ENCODE measurements at regions not wholly inside any gene's neighbourhood (a gene's known extent, or its start where the extent isn't known, plus 50 kb on each side); places are given as distances from the start of the nearest gene placed in this dataset.

- Histone ChIP-seq H3K9me3 (ENCODE audit: control insufficient read depth, insufficient read depth, low read depth, low read length) (peaks cover 23% of the 10 kb centered on the region; the same call in 1 of the 2 replicates), H3K36me3 (ENCODE audit: control insufficient read depth, insufficient read depth, low read length) (no peaks in the 10 kb centered on the region), H3K4me1 (ENCODE audit: control insufficient read depth, insufficient read depth, low read length) (no peaks in the 10 kb centered on the region), H3K27ac (ENCODE audit: low read length) (peak overlapping the region; percentile 18; the same call in 1 of the 2 replicates), H3K4me3 (ENCODE audit: low read depth in 2 of 2, low read length in 2 of 2) (no peak overlapping the region), H3K27me3 (ENCODE audit: control insufficient read depth, insufficient read depth, low read length) (no peaks in the 10 kb centered on the region)
- no TSS peak for BruUV-seq (replicated peaks)
- CTCF ChIA-PET: no interaction called here
- ATAC-seq: no peak
- no peak for DNase-seq (ENCODE audit: low read depth, low spot score)
- POLR2A ChIA-PET: no interaction called here
- intact Hi-C loops (cut with micrococcal nuclease; ENCODE audit: unreplicated experiment): no loop called here
- in situ Hi-C loops (cut with HindIII; ENCODE audit: low pct_unique_long_range_greater_than_20kb, low sequenced_read_pairs): no loop called here
- no peak for TF ChIP-seq TCF7L2 (IDR thresholded peaks at IDR 0.05; ENCODE audit: low read depth, low read length)
- TF ChIP-seq POLR2AphosphoS5 (IDR thresholded peaks at IDR 0.05; ENCODE audit: low read depth, low read length): no peak
Observed at GRCh38 chr5:92429646-92430045, 1046.5 kb upstream of the ARRDC3 start.

GRCh38 chr5:92428415-92428814 is 1045.3 kb upstream of the ARRDC3 start:
- intact Hi-C loops (cut with micrococcal nuclease; ENCODE audit: unreplicated experiment) (no loop called here), in situ Hi-C loops (cut with HindIII; ENCODE audit: low pct_unique_long_range_greater_than_20kb, low sequenced_read_pairs) (no loop called here)
- no peak for DNase-seq (ENCODE audit: low read depth, low spot score)
- Histone ChIP-seq H3K36me3 (ENCODE audit: control insufficient read depth, insufficient read depth, low read length) (no peaks in the 10 kb centered on the region), H3K4me3 (ENCODE audit: low read depth in 2 of 2, low read length in 2 of 2) (no peak overlapping the region), H3K27ac (ENCODE audit: low read length) (no peak overlapping the region), H3K9me3 (ENCODE audit: control insufficient read depth, insufficient read depth, low read depth, low read length) (peaks cover 13% of the 10 kb centered on the region; the same call in 1 of the 2 replicates), H3K27me3 (ENCODE audit: control insufficient read depth, insufficient read depth, low read length) (no peaks in the 10 kb centered on the region), H3K4me1 (ENCODE audit: control insufficient read depth, insufficient read depth, low read length) (no peaks in the 10 kb centered on the region)
- TF ChIP-seq CTCF (IDR thresholded peaks at IDR 0.05): no peak
- TF ChIP-seq POLR2AphosphoS5 (IDR thresholded peaks at IDR 0.05; ENCODE audit: low read depth, low read length): no peak
- no peak for TF ChIP-seq REST (IDR thresholded peaks at IDR 0.05; ENCODE audit: insufficient read depth in 1 of 2, low read depth in 2 of 2, low read length in 1 of 2)
- no peak for TF ChIP-seq SIN3A (IDR thresholded peaks at IDR 0.05; ENCODE audit: borderline replicate concordance, insufficient read depth, low read depth, low read length)
- no peak for ATAC-seq
- POLR2A ChIA-PET: interaction anchor here (0.6 kb wide), 1 partner anchor 857 kb away, joined by 7 read pairs; no protein-coding TSS in a partner anchor
- BruUV-seq (replicated peaks): no TSS peak
- CTCF ChIA-PET: no interaction called here

GRCh38 chr5:92424785-92425426 is 1041.8 kb upstream of the ARRDC3 start:
- H3K4me1 ChIP-seq (ENCODE audit: control insufficient read depth, insufficient read depth, low read length): no peaks in the 10 kb centered on the region

More at GRCh38 chr5:92424785-92425426, 1041.8 kb upstream of the ARRDC3 start:
- intact Hi-C loops (cut with micrococcal nuclease; ENCODE audit: unreplicated experiment) (no loop called here), in situ Hi-C loops (cut with HindIII; ENCODE audit: low pct_unique_long_range_greater_than_20kb, low sequenced_read_pairs) (no loop called here)
- ATAC-seq (no peak), DNase-seq (ENCODE audit: low read depth, low spot score) (no peak)
- no peak for TF ChIP-seq TCF7L2 (IDR thresholded peaks at IDR 0.05; ENCODE audit: low read depth, low read length)
- TF ChIP-seq POLR2AphosphoS5 (IDR thresholded peaks at IDR 0.05; ENCODE audit: low read depth, low read length): no peak
- TF ChIP-seq SIN3A (IDR thresholded peaks at IDR 0.05; ENCODE audit: borderline replicate concordance, insufficient read depth, low read depth, low read length): no peak
- no peak for TF ChIP-seq REST (IDR thresholded peaks at IDR 0.05; ENCODE audit: insufficient read depth in 1 of 2, low read depth in 2 of 2, low read length in 1 of 2)
- TF ChIP-seq CTCF (IDR thresholded peaks at IDR 0.05): no peak
- Histone ChIP-seq H3K9me3 (ENCODE audit: control insufficient read depth, insufficient read depth, low read depth, low read length) (peaks cover 41% of the 10 kb centered on the region), H3K36me3 (ENCODE audit: control insufficient read depth, insufficient read depth, low read length) (no peaks in the 10 kb centered on the region), H3K27me3 (ENCODE audit: control insufficient read depth, insufficient read depth, low read length) (no peaks in the 10 kb centered on the region), H3K27ac (ENCODE audit: low read length) (no peak overlapping the region; the same call in 1 of the 2 replicates), H3K4me3 (ENCODE audit: low read depth in 2 of 2, low read length in 2 of 2) (no peak overlapping the region)
- BruUV-seq (replicated peaks): no TSS peak
- CTCF ChIA-PET: no interaction called here
- POLR2A ChIA-PET: no interaction called here
